HG02973 (cell line): ENCODE measurements at regions not wholly inside any gene's neighbourhood (a gene's known extent, or its start where the extent isn't known, plus 50 kb on each side); places are given as distances from the start of the nearest gene placed in this dataset.
"Not testable (repeated sequence)": the region's sequence is repeated elsewhere in the genome, so short reads cannot be mapped to it uniquely, and the experiment has no call there.

ENCODE experiments used
- ATAC-seq: cut with Tn5 transposase; IDR thresholded peaks from one replicate; pipeline ENCODE4 v1.9.1; 2021; ENCODE audit warnings: moderate library complexity; ENCODE audit not compliant: unreplicated experiment

GRCh38 chr5:96112123-96112670, 150.5 kb upstream of the ELL2 start:
- ATAC-seq: no peak

GRCh38 chr5:96111080-96111756, 149.6 kb upstream of the ELL2 start:
- ATAC-seq: no peak

GRCh38 chr5:96110300-96110699, 148.6 kb upstream of the ELL2 start:
- ATAC-seq: no peak

- not testable (repeated sequence) for ATAC-seq
Observed at GRCh38 chr5:96108629-96109028, 147.0 kb upstream of the ELL2 start.

DNA sequence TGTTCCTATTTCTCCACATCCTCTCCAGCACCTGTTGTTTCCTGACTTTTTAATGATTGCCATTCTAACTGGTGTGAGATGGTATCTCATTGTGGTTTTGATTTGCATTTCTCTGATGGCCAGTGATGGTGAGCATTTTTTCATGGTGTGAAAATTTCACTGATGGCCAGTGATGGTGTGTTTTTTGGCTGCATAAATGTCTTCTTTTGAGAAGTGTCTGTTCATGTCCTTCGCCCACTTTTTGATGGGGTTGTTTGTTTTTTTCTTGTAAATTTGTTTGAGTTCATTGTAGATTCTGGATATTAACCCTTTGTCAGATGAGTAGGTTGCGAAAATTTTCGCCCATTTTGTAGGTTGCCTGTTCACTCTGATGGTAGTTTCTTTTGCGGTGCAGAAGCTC, 142.2 kb upstream of the ELL2 start:
- not testable (repeated sequence) for ATAC-seq

GRCh38 chr5:96101358-96102089, 139.9 kb upstream of the ELL2 start:
- ATAC-seq: no peak

GRCh38 chr5:96097488-96097887, 135.8 kb upstream of the ELL2 start:
- ATAC-seq: not testable (repeated sequence)

GRCh38 chr5:96096724-96097123, 135.1 kb upstream of the ELL2 start:
- ATAC-seq: no peak

DNA sequence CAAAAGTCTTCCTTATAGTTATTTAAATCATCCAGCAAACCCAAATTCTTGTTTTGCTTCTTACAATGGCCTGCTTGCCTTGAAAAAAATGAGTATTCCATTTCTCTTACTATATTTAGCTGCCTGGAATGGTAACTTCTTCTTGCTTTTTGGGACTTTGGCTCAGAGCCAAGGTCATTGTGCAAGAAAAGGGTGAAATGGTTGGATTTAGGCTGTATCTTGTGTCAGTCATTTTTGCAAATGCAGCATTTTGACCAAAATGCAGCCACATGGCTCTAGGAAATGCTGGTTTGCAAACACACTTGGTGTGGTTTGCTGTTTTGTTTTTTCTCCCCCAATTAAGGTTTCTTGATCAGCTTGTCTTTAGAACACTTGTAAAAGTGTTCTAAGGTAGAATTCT, 133.3 kb upstream of the ELL2 start:
- ATAC-seq: no peak

GRCh38 chr5:96093890-96094381, 132.3 kb upstream of the ELL2 start:
- no peak for ATAC-seq

GRCh38 chr5:96093340-96093739, 131.7 kb upstream of the ELL2 start:
- ATAC-seq: no peak

DNA sequence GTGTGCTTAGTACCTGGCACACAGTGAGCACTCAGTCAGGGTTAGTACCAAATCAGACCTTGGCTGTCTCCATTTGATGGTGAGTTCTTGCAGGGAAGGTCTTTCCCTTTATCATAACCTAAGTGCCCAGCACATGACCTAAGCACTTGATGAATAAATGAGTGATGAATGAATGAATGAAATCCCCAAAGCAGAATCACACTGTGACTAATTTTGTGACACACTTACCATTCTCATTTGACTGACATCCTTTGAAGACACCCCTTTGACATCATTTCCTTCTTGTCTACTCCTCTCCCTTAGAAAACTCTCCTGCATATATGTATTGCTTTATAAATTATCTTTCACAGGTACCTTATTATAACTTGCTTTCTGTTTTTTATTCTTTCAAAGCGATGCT, 130.2 kb upstream of the ELL2 start:
- ATAC-seq: no peak

- ATAC-seq: no peak
Observed at GRCh38 chr5:96090215-96090614, 128.6 kb upstream of the ELL2 start.

DNA sequence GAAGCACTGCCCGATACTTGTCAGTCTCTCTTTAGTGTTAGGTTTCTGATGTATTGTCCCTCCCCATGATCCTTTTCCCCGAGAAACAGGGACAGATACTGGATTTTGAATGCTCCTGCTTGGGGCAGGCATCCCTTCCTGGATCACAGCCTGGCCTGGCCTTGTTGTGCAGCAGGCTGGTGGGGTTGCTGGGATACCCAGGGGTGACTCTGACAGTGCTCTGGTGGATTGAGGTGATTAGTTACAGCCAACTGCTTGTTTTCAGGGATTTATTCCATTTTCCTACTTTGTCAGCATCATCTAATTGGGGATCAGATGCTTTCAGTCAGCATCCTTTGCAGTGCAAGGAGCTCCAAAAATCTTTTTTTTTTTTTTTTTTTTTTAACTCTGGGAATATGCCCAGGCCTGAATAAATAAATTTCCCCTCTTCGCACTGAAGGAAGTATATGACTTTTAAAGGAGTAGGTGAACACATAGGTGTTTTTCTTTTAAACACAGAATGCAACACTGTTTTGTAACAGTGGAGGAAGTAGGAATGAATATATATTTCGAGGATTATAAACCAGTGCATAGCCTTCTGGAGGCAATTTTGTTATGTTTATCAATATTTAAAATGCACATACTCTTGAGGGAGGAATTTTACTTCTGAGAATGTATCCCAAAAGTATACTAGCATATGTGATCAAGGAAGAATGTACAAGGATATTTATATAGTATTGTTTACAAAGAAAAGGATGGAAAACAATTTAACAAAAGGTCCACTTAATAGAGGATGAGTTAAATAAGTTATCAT, 127.3 kb upstream of the ELL2 start:
- no peak for ATAC-seq

DNA sequence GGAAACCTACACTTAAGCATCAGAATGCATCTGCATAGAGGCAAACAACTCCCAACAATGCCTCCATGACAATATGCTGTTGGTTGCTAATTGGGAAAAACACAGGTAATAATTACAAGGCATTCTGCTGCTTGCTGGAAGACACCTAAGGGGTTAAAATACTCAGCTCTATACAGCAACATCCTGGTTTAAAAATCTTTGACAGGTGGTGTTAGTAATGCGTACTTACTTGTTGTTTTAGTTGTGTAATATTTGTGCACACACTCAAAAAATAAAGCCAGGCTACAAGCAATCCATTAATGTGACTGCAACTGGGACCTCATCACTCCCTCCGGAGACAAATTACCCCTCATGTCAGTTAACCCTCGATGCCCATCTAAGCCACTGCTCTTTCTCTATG, 126.3 kb upstream of the ELL2 start:
- ATAC-seq: no peak

DNA sequence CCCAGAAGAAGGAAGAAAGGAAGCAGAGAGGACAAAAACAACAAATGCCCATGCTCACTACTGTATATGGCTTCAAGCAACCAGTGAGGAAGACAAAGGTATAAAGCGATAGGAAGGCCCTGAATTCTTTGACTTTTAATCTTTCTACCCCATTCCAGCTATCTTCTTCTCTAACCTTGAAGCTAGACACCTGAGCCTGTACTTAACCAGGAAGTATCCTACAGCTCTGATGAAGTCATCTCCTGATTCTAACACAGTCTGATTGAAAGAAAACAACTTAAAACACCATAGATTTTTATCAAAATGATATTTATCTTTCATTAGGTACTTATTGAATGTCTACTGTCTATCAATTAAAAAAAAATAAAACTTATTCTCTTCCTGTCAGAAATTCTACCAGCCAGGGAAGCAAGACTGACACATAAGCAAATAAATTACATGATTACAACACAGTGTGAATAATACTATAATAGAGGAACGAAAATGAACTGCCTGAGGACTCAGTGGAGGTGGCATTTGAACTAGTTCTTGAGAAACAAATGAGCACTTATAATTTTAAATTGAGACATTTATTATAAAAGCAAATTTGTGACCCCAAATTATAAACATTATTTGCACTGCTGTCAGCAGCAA, 123.3 kb upstream of the ELL2 start:
- no peak for ATAC-seq

DNA sequence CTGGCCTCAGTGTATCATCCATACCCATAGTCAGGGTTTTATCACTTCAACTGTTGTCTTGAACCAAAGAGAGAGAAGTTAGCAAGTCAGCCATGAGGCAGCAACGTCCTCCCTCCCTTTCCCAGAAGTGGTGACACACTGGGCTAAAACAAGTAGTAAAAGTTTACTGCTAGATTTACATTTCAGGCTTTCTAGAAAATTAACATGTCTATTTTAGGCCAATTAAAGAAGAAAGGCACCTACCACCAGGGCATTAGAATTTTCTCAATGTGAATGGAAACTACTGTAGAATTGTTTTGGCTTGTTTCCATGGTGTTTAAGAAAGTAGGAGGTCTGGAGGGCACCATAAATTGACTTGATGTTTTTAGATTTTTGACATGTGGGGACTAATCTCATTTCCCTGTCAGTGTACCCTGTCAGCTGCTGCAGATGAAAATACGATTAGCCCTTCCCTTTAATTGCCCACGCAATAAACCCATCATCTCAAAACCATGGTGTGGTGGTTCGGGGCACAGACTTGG, 121.8 kb upstream of the ELL2 start:
- ATAC-seq: no peak

GRCh38 chr5:96081276-96081858, 119.7 kb upstream of the ELL2 start:
- ATAC-seq: no peak

GRCh38 chr5:96080557-96080956, 118.9 kb upstream of the ELL2 start:
- no peak for ATAC-seq

- ATAC-seq: no peak
Observed at GRCh38 chr5:96079962-96080361, 118.3 kb upstream of the ELL2 start.
